Left ventricle myocardium inferior (tissue), 1 donor: ENCODE measurements at regions not wholly inside any gene's neighbourhood (a gene's known extent, or its start where the extent isn't known, plus 50 kb on each side); places are given as distances from the start of the nearest gene placed in this dataset.

ENCODE experiments used
- DNase-seq: peaks from one replicate; pipeline ENCODE4 v3.0.0-alpha.2; 2020
- H3K27ac ChIP-seq: fragments of 200-600 bp; replicated peaks from 2 replicates; pipeline ENCODE4 v1.8.0; 2021
- H3K27me3 ChIP-seq: fragments of 200-600 bp; 2 replicates; pipeline ENCODE4 v1.8.0; 2021; ENCODE audit warnings: low read depth
- H3K36me3 ChIP-seq: fragments of 200-600 bp; 2 replicates; pipeline ENCODE4 v1.8.0; 2021
- H3K4me1 ChIP-seq: fragments of 200-600 bp; 2 replicates; pipeline ENCODE4 v1.8.0; 2021
- H3K4me3 ChIP-seq: fragments of 200-600 bp; 2 replicates; pipeline ENCODE4 v1.8.0; 2021; ENCODE audit warnings: mild to moderate bottlenecking, moderate library complexity
- H3K9me3 ChIP-seq: fragments of 200-600 bp; replicated peaks from 2 replicates; pipeline ENCODE4 v1.8.0; 2021
- CTCF ChIP-seq: fragments of 200-600 bp; IDR thresholded peaks from 2 replicates; pipeline ENCODE4 v1.8.0; 2021; ENCODE audit warnings: antibody characterized with exemption, mild to moderate bottlenecking, borderline replicate concordance
- intact Hi-C: fragments of 100-400 bp; cut with micrococcal nuclease; formaldehyde crosslinking; loops from one replicate; pipeline ENCODE4 v1.11.0; 2022
- donor health status: DM: no; HTN: yes; CAD: no; lungs with severe emphysema.

GRCh38 chr14:84107835-84108343, 1422.1 kb upstream of the FLRT2 start:
- H3K36me3 ChIP-seq = no peaks in the 10 kb centered on the region
- TF ChIP-seq CTCF = no peak
- peaks cover 3% of the 10 kb centered on the region for H3K9me3 ChIP-seq
- intact Hi-C loops = no loop called here
- H3K27me3 ChIP-seq = no peaks in the 10 kb centered on the region
- H3K27ac ChIP-seq = no peak overlapping the region
- H3K4me1 ChIP-seq = no peaks in the 10 kb centered on the region
- H3K4me3 ChIP-seq = no peak overlapping the region
- DNase-seq = no peak

- Histone ChIP-seq H3K9me3 (no peaks in the 10 kb centered on the region), H3K36me3 (no peaks in the 10 kb centered on the region), H3K27ac (no peak overlapping the region), H3K4me1 (no peaks in the 10 kb centered on the region), H3K27me3 (no peaks in the 10 kb centered on the region), H3K4me3 (no peak overlapping the region)
- DNase-seq = no peak
- intact Hi-C loops = no loop called here
- TF ChIP-seq CTCF = no peak
Measured at GRCh38 chr14:84108746-84109457, 1421.0 kb upstream of the FLRT2 start.

- Histone ChIP-seq H3K4me1 (no peaks in the 10 kb centered on the region), H3K27ac (no peak overlapping the region), H3K27me3 (no peaks in the 10 kb centered on the region), H3K36me3 (no peaks in the 10 kb centered on the region), H3K9me3 (no peaks in the 10 kb centered on the region), H3K4me3 (no peak overlapping the region)
- no peak for TF ChIP-seq CTCF
- DNase-seq = no peak
- intact Hi-C loops = no loop called here
Measured at GRCh38 chr14:84112589-84112988, 1417.4 kb upstream of the FLRT2 start.

GRCh38 chr14:84125676-84126075, 1404.3 kb upstream of the FLRT2 start:
- no peak for DNase-seq
- intact Hi-C loops = no loop called here
- H3K4me1 ChIP-seq = no peaks in the 10 kb centered on the region
- TF ChIP-seq CTCF = no peak
- H3K27ac ChIP-seq = no peak overlapping the region
- no peaks in the 10 kb centered on the region for H3K27me3 ChIP-seq
- H3K9me3 ChIP-seq = no peaks in the 10 kb centered on the region
- H3K36me3 ChIP-seq = no peaks in the 10 kb centered on the region
- no peak overlapping the region for H3K4me3 ChIP-seq

GRCh38 chr14:84127495-84127894, 1402.4 kb upstream of the FLRT2 start:
- H3K4me3 ChIP-seq = no peak overlapping the region
- H3K4me1 ChIP-seq = no peaks in the 10 kb centered on the region
- TF ChIP-seq CTCF = no peak
- intact Hi-C loops = no loop called here
- H3K27ac ChIP-seq = no peak overlapping the region
- no peak for DNase-seq
- H3K9me3 ChIP-seq = no peaks in the 10 kb centered on the region
- H3K36me3 ChIP-seq = no peaks in the 10 kb centered on the region
- no peaks in the 10 kb centered on the region for H3K27me3 ChIP-seq
